ENCODE measurements at regions not wholly inside any gene's neighbourhood (a gene's known extent, or its start where the extent isn't known, plus 50 kb on each side); places are given as distances from the start of the nearest gene placed in this dataset.

DNA sequence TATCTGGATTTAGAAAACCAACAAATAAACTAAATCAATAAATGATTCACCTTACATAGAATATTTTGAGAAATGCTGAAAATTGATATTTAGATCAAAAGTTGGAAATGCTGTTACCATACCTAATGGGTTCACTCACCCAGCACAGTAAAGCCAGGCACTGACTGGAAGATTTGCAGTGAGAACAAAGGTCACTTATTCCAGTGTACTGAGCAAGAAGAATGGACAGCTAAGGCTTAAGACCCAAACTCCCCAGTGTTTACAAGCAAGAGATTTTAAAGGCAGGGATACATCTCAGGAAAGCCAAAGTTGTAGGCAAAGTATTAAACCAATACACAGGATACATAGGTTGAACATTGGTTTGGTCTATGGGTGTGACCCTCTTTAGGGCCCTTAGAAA is 523.9 kb upstream of the PCDH9 start:
- TF ChIP-seq, protein P1, sequence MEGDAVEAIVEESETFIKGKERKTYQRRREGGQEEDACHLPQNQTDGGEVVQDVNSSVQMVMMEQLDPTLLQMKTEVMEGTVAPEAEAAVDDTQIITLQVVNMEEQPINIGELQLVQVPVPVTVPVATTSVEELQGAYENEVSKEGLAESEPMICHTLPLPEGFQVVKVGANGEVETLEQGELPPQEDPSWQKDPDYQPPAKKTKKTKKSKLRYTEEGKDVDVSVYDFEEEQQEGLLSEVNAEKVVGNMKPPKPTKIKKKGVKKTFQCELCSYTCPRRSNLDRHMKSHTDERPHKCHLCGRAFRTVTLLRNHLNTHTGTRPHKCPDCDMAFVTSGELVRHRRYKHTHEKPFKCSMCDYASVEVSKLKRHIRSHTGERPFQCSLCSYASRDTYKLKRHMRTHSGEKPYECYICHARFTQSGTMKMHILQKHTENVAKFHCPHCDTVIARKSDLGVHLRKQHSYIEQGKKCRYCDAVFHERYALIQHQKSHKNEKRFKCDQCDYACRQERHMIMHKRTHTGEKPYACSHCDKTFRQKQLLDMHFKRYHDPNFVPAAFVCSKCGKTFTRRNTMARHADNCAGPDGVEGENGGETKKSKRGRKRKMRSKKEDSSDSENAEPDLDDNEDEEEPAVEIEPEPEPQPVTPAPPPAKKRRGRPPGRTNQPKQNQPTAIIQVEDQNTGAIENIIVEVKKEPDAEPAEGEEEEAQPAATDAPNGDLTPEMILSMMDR (IDR thresholded peaks at IDR 0.05) = no peak
- TF ChIP-seq POLR2A (IDR thresholded peaks at IDR 0.05) = no peak

Data from lower leg skin (tissue), 3 donors.